Peyer's patch (tissue), 4 donors: ENCODE measurements at regions not wholly inside any gene's neighbourhood (a gene's known extent, or its start where the extent isn't known, plus 50 kb on each side); places are given as distances from the start of the nearest gene placed in this dataset.

Experiments used
- CTCF ChIP-seq, 6 experiments: fragments of 450-650 bp in 4 of 6; fragments of 200-600 bp in 2 of 6; sonication (generic) in 1 of 6; IDR thresholded peaks; one replicate each; pipeline ENCODE4 v1.5.1; 2017 to 2019; ENCODE audit warnings: antibody characterized with exemption in 6 of 6, mild to moderate bottlenecking in 3 of 6, moderate library complexity in 1 of 6
- POLR2A ChIP-seq, 2 donors: fragments of 450-650 bp; IDR thresholded peaks; one replicate each; pipeline ENCODE4 v1.5.1; 2017; ENCODE audit warnings: antibody characterized with exemption in 2 of 2, mild to moderate bottlenecking in 2 of 2, moderate library complexity in 2 of 2

- TF ChIP-seq POLR2A (IDR thresholded peaks at IDR 0.05) = no peak
- no peak for TF ChIP-seq CTCF (IDR thresholded peaks at IDR 0.05)
These were observed 135.3 kb downstream of the NDUFA12 start for GRCh38 chr12:94868161-94868560.
